ENCODE measurements at regions not wholly inside any gene's neighbourhood (a gene's known extent, or its start where the extent isn't known, plus 50 kb on each side); places are given as distances from the start of the nearest gene placed in this dataset.
"Not testable (repeated sequence)": the region's sequence is repeated elsewhere in the genome, so short reads cannot be mapped to it uniquely, and the experiment has no call there.

GRCh38 chr6:27126815-27127537, 120.5 kb upstream of the PRSS16 start:
- Histone ChIP-seq H3K4me3 (ENCODE audit: low read length) (no peak overlapping the region), H3F3A (ENCODE audit: insufficient read depth, low read length, poor library complexity, severe bottlenecking) (no peaks in the 10 kb centered on the region), H2AFZ (ENCODE audit: low read depth, low read length) (no peak overlapping the region), H3K79me2 (replicated peaks; ENCODE audit: insufficient read depth, low read length) (no peaks in the 10 kb centered on the region), H3K27me3 (ENCODE audit: insufficient read depth, low read depth, low read length) (no peaks in the 10 kb centered on the region), H3K27ac (ENCODE audit: low read length) (no peak overlapping the region), H3K9me2 (ENCODE audit: insufficient read depth, low read length) (no peaks in the 10 kb centered on the region), H3K9me3 (ENCODE audit: low read length) (no peaks in the 10 kb centered on the region), H4K20me1 (ENCODE audit: insufficient read depth) (no peaks in the 10 kb centered on the region), H3K9ac (ENCODE audit: low read length) (no peak overlapping the region), H3K36me3 (ENCODE audit: insufficient read depth, low read length) (no peaks in the 10 kb centered on the region), H3K4me2 (ENCODE audit: low read length) (no peak overlapping the region)
- TF ChIP-seq CTCF (IDR thresholded peaks at IDR 0.05; ENCODE audit: poor library complexity, severe bottlenecking): peak; percentile 68
- TF ChIP-seq EZH2 (IDR thresholded peaks at IDR 0.05; ENCODE audit: borderline replicate concordance, insufficient read depth, low read length, poor library complexity, severe bottlenecking): no peak
- peak; percentile 63 for TF ChIP-seq SMC3 (conservative IDR thresholded peaks at IDR 0.05; ENCODE audit: poor library complexity)
- peak; percentile 54 for TF ChIP-seq RAD21 (conservative IDR thresholded peaks at IDR 0.05)
- TF ChIP-seq MXI1 (conservative IDR thresholded peaks at IDR 0.05; ENCODE audit: poor library complexity, severe bottlenecking): no peak

- not testable (repeated sequence) for H3K4me2 ChIP-seq (ENCODE audit: low read length); H3K27me3 ChIP-seq (ENCODE audit: insufficient read depth, low read depth, low read length); H4K20me1 ChIP-seq (ENCODE audit: insufficient read depth); H3K9ac ChIP-seq (ENCODE audit: low read length); H3F3A ChIP-seq (ENCODE audit: insufficient read depth, low read length, poor library complexity, severe bottlenecking); H2AFZ ChIP-seq (ENCODE audit: low read depth, low read length); H3K9me3 ChIP-seq (ENCODE audit: low read length); H3K27ac ChIP-seq (ENCODE audit: low read length); H3K9me2 ChIP-seq (ENCODE audit: insufficient read depth, low read length); H3K36me3 ChIP-seq (ENCODE audit: insufficient read depth, low read length); H3K79me2 ChIP-seq (replicated peaks; ENCODE audit: insufficient read depth, low read length); H3K4me3 ChIP-seq (ENCODE audit: low read length)
Measured at GRCh38 chr6:27127874-27128273, 119.6 kb upstream of the PRSS16 start.

GRCh38 chr6:27128311-27129094, 119.0 kb upstream of the PRSS16 start:
- Histone ChIP-seq H4K20me1 (ENCODE audit: insufficient read depth) (no peaks in the 10 kb centered on the region), H3K9me3 (ENCODE audit: low read length) (no peaks in the 10 kb centered on the region), H3K9ac (ENCODE audit: low read length) (no peak overlapping the region), H3K27me3 (ENCODE audit: insufficient read depth, low read depth, low read length) (no peaks in the 10 kb centered on the region), H3K79me2 (replicated peaks; ENCODE audit: insufficient read depth, low read length) (no peaks in the 10 kb centered on the region), H2AFZ (ENCODE audit: low read depth, low read length) (no peak overlapping the region), H3K9me2 (ENCODE audit: insufficient read depth, low read length) (no peaks in the 10 kb centered on the region), H3K4me2 (ENCODE audit: low read length) (no peak overlapping the region), H3F3A (ENCODE audit: insufficient read depth, low read length, poor library complexity, severe bottlenecking) (no peaks in the 10 kb centered on the region), H3K27ac (ENCODE audit: low read length) (no peak overlapping the region), H3K4me3 (ENCODE audit: low read length) (no peak overlapping the region), H3K36me3 (ENCODE audit: insufficient read depth, low read length) (no peaks in the 10 kb centered on the region)
- TF ChIP-seq RAD21 (conservative IDR thresholded peaks at IDR 0.05) (no peak), REST (IDR thresholded peaks at IDR 0.05; ENCODE audit: borderline replicate concordance) (no peak), CTCF (IDR thresholded peaks at IDR 0.05; ENCODE audit: poor library complexity, severe bottlenecking) (no peak), POLR2AphosphoS5 (IDR thresholded peaks at IDR 0.05) (no peak), EP300 (conservative IDR thresholded peaks at IDR 0.05; ENCODE audit: poor library complexity, severe bottlenecking) (no peak), EZH2 (IDR thresholded peaks at IDR 0.05; ENCODE audit: borderline replicate concordance, insufficient read depth, low read length, poor library complexity, severe bottlenecking) (no peak), TAF1 (IDR thresholded peaks at IDR 0.05; ENCODE audit: low read depth) (no peak), SMC3 (conservative IDR thresholded peaks at IDR 0.05; ENCODE audit: poor library complexity) (no peak), MXI1 (conservative IDR thresholded peaks at IDR 0.05; ENCODE audit: poor library complexity, severe bottlenecking) (no peak)
